GM12865 (cell line): ENCODE measurements at regions not wholly inside any gene's neighbourhood (a gene's known extent, or its start where the extent isn't known, plus 50 kb on each side); places are given as distances from the start of the nearest gene placed in this dataset.

Experiments used
- DNase-seq: peaks from one replicate; pipeline ENCODE4 v3.0.0; 2010; ENCODE audit warnings: low read depth
- H3K4me3 ChIP-seq: 2 replicates; pipeline ENCODE4 v1.5.1; 2011; ENCODE audit warnings: mild to moderate bottlenecking, low read depth, low read length, control low read depth
- CTCF ChIP-seq: IDR thresholded peaks from 2 replicates; pipeline ENCODE4 v1.5.1; 2011; ENCODE audit warnings: low read length, control low read depth, low read depth, inconsistent platforms; ENCODE audit not compliant: insufficient read depth; ENCODE audit errors: missing control alignments

- TF ChIP-seq CTCF, result no peak
- no peak for DNase-seq
- no peak overlapping the region for H3K4me3 ChIP-seq
Measured at GRCh38 chr4:32830160-32830559, 2110.0 kb downstream of the PCDH7 start.

GRCh38 chr4:32831104-32831503 lies 2110.9 kb downstream of the PCDH7 start:
- no peak for DNase-seq
- TF ChIP-seq CTCF, result no peak
- H3K4me3 ChIP-seq, result no peak overlapping the region

- H3K4me3 ChIP-seq, result no peak overlapping the region
- no peak for TF ChIP-seq CTCF
- no peak for DNase-seq
Measured at GRCh38 chr4:32840461-32841189, 2120.5 kb downstream of the PCDH7 start.

- TF ChIP-seq CTCF, result no peak
- no peak for DNase-seq
- H3K4me3 ChIP-seq, result no peak overlapping the region
Measured at GRCh38 chr4:32841217-32841616, 2121.0 kb downstream of the PCDH7 start.

GRCh38 chr4:32847461-32847860 lies 2127.3 kb downstream of the PCDH7 start:
- DNase-seq, result no peak
- no peak overlapping the region for H3K4me3 ChIP-seq
- TF ChIP-seq CTCF, result no peak

- no peak overlapping the region for H3K4me3 ChIP-seq
- TF ChIP-seq CTCF, result no peak
- no peak for DNase-seq
Measured at GRCh38 chr4:32855622-32856021, 2135.5 kb downstream of the PCDH7 start.

- no peak for TF ChIP-seq CTCF
- no peak for DNase-seq
- no peak overlapping the region for H3K4me3 ChIP-seq
Measured at GRCh38 chr4:32858361-32858760, 2138.2 kb downstream of the PCDH7 start.
